ENCODE measurements at regions not wholly inside any gene's neighbourhood (a gene's known extent, or its start where the extent isn't known, plus 50 kb on each side); places are given as distances from the start of the nearest gene placed in this dataset.

GRCh38 chr2:105597011-105597805, 147.5 kb upstream of the NCK2 start:
- TF ChIP-seq, protein P1, sequence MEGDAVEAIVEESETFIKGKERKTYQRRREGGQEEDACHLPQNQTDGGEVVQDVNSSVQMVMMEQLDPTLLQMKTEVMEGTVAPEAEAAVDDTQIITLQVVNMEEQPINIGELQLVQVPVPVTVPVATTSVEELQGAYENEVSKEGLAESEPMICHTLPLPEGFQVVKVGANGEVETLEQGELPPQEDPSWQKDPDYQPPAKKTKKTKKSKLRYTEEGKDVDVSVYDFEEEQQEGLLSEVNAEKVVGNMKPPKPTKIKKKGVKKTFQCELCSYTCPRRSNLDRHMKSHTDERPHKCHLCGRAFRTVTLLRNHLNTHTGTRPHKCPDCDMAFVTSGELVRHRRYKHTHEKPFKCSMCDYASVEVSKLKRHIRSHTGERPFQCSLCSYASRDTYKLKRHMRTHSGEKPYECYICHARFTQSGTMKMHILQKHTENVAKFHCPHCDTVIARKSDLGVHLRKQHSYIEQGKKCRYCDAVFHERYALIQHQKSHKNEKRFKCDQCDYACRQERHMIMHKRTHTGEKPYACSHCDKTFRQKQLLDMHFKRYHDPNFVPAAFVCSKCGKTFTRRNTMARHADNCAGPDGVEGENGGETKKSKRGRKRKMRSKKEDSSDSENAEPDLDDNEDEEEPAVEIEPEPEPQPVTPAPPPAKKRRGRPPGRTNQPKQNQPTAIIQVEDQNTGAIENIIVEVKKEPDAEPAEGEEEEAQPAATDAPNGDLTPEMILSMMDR (conservative IDR thresholded peaks at IDR 0.05 in 1 of 2, IDR thresholded peaks at IDR 0.05 in 1 of 2; ENCODE audit: low read depth in 1 of 2, low read length in 2 of 2), result no peak
- TF ChIP-seq EZH2 (IDR thresholded peaks at IDR 0.05; ENCODE audit: low read length, missing control alignments), result no peak
